Smooth muscle cell of the brain vasculature (primary cell): ENCODE measurements at regions not wholly inside any gene's neighbourhood (a gene's known extent, or its start where the extent isn't known, plus 50 kb on each side); places are given as distances from the start of the nearest gene placed in this dataset.

Experiments
- DNase-seq: peaks from one replicate; pipeline ENCODE4 v3.0.0-alpha.2; 2012; ENCODE audit warnings: low read depth, low spot score

DNA sequence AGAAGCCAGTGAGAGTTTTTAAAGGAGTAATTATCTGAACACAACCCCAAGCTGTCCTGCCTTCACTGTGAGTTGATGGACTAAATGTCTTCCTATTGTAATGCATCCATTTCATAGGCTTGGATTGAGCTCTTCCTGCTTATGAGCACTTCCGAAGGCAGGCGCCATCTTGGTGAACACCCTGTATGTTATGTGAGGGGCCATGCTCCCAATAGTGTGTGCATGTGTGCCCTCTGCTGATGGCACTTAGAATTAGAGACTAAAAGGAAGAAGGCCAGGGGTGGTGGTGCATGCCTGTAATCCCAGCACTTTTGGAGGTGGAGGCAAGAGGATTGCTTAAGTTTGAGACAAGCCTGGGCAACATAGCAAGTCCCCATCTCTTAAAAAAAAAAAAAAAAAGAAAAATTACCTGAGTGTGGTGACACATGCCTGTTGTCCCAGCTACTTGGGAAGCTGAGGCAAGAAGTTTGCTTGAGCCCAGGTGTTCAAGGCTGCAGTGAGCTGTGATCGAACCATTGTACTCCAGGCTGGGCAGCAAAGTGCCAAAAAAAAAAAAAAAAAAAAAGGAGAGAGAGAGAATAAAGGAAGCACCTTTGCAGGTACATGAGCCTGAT lies 65.0 kb downstream of the C9orf152 start:
- no peak for DNase-seq

DNA sequence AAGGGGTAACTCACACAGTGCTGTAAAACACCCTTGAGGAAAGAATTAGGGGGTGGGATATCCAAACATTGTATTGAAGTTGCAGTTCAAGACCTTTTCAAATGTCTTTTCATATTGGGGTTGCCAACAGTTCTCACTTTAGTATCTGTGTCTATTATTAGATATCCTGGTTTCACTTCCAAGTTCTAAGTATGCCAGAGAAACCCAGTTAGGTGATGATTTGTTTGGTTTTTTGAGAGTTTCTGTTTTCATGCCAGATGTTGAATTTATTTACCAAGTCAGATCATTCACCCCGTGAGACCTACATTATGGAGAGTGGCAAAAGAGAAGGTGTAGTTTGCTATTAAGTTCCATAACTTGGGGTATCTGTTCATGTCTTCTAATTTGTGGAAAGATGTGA lies 64.5 kb downstream of the C9orf152 start:
- no peak for DNase-seq

- no peak for DNase-seq
These were observed 63.9 kb downstream of the C9orf152 start for GRCh38 chr9:110143950-110144545.

GRCh38 chr9:110146373-110146772 lies 61.6 kb downstream of the C9orf152 start:
- no peak for DNase-seq

DNA sequence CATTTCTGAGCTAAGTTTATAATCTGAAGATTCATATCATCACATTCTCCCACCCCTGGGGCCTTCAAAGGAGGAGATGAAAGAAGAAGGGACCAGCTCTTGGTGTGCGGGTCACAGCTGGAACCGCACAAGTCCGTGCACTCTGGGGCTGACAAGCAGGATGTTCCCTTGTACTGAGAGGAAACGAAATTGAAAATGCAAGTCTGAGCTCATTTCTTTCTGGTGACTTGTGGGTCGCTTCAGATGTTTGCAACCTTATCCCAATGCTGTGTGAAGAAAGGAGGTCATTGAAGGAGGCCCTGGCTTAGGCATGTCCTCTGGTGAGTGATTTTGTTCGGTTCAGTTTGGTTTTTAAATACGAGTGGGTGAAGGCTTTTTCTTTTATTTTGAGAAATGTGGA lies 59.6 kb downstream of the C9orf152 start:
- no peak for DNase-seq

DNA sequence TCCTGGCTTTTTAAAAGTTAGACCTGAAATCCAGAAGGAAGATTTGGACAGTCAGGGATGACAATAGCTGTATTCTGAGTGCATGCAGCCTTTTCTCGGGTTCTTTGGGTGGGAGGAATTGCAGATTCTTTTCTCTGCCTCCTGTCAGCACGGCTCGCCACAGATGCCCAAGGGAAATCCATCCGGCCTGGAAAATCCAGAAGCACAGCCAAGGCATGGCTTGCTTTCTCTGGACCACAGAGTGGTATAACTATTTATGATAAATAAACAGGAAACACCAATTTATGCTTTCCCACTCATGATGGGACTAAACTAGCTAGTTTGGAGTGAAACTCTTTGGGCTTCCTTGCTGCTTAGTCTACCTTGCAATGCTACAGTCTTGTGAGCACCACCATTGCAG lies 59.1 kb downstream of the C9orf152 start:
- DNase-seq = no peak
